Thyroid gland (tissue), 4 donors: ENCODE measurements at regions not wholly inside any gene's neighbourhood (a gene's known extent, or its start where the extent isn't known, plus 50 kb on each side); places are given as distances from the start of the nearest gene placed in this dataset.

Experiments
- CTCF ChIP-seq, 6 experiments: fragments of 200-600 bp in 3 of 6; fragments of 450-650 bp in 3 of 6; sonication (generic) in 3 of 6; IDR thresholded peaks; one replicate each; pipeline ENCODE4 v1.5.1; 2016 to 2019; ENCODE audit warnings: antibody characterized with exemption in 6 of 6, mild to moderate bottlenecking in 2 of 6, inconsistent platforms in 1 of 6, moderate library complexity in 1 of 6
- POLR2A ChIP-seq, 2 donors: fragments of 450-650 bp; IDR thresholded peaks; one replicate each; pipeline ENCODE4 v1.6.1; 2017; ENCODE audit warnings: antibody characterized with exemption in 2 of 2, mild to moderate bottlenecking in 2 of 2, moderate library complexity in 1 of 2

DNA sequence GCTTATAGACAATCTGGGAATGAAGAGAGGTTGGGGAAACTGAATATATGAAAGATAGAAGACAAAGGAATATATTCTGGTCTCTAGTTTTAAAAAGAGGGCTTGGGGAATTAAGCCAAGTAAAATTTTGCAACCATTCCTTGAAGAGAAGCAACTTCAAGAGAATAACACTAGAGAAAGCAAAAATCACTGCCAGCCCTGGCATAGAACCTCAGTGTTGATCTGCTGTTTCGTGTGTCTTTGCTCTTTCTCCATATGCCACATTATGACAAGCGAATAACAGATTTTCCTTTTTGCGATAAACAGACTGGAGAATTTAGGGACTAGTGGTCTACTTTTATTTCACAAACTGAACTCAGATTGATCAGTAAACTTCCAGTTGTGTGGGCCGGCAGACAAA is 132.7 kb downstream of the XPNPEP1 start:
- TF ChIP-seq CTCF (IDR thresholded peaks at IDR 0.05) (no peak), POLR2A (IDR thresholded peaks at IDR 0.05) (no peak)
